GM23338 (cell line): ENCODE measurements at regions not wholly inside any gene's neighbourhood (a gene's known extent, or its start where the extent isn't known, plus 50 kb on each side); places are given as distances from the start of the nearest gene placed in this dataset.

Experiments
- CREB1 ChIP-seq: fragments of 250-450 bp; sonication (Bioruptor Pico); IDR thresholded peaks from 2 replicates; pipeline ENCODE4 v1.5.0; 2020; ENCODE audit warnings: low read depth, mild to moderate bottlenecking, moderate library complexity
- NANOG ChIP-seq: IDR thresholded peaks from 2 replicates; pipeline ENCODE4 v1.6.1; 2016; ENCODE audit warnings: antibody characterized with exemption, borderline replicate concordance
- POLR2AphosphoS5 ChIP-seq: IDR thresholded peaks from 2 replicates; pipeline ENCODE4 v1.6.1; 2016; ENCODE audit warnings: antibody characterized with exemption, low read depth
- TF ChIP-seq, protein P1 (sequence below), 2 experiments: fragments of 200-600 bp in 1 of 2; sonication (generic) in 1 of 2; conservative IDR thresholded peaks; 2 replicates each; pipeline versions ENCODE4 v1.5.1 to v1.6.1; 2016 to 2017; ENCODE audit warnings: antibody characterized with exemption in 2 of 2, low read depth in 2 of 2, mild to moderate bottlenecking in 2 of 2, moderate library complexity in 1 of 2

DNA sequence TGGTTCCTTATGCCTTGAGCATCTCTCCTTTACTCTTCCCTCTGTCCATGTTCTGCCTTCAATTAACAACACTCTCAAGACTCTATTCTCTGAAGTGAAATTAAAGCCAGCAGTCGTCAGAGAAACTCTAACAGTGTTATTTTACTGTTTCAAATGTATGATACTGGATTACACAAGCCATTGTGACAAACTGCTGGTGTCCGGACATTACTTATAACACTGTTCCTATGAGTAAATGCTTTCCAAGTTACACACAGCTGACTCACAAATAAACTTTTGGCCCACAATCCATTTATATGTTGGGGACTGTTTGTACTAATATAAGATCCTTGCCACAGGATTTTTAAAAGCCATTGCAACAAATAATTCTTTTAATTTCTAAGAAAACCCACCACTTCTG lies 63.2 kb upstream of the GHR start:
- TF ChIP-seq, protein P1, sequence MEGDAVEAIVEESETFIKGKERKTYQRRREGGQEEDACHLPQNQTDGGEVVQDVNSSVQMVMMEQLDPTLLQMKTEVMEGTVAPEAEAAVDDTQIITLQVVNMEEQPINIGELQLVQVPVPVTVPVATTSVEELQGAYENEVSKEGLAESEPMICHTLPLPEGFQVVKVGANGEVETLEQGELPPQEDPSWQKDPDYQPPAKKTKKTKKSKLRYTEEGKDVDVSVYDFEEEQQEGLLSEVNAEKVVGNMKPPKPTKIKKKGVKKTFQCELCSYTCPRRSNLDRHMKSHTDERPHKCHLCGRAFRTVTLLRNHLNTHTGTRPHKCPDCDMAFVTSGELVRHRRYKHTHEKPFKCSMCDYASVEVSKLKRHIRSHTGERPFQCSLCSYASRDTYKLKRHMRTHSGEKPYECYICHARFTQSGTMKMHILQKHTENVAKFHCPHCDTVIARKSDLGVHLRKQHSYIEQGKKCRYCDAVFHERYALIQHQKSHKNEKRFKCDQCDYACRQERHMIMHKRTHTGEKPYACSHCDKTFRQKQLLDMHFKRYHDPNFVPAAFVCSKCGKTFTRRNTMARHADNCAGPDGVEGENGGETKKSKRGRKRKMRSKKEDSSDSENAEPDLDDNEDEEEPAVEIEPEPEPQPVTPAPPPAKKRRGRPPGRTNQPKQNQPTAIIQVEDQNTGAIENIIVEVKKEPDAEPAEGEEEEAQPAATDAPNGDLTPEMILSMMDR (conservative IDR thresholded peaks at IDR 0.05; ENCODE audit: low read depth in 2 of 2), result no peak
- TF ChIP-seq CREB1 (CRISPR knock-in tag) (no peak), NANOG (no peak), POLR2AphosphoS5 (no peak)
